ENCODE measurements at regions not wholly inside any gene's neighbourhood (a gene's known extent, or its start where the extent isn't known, plus 50 kb on each side); places are given as distances from the start of the nearest gene placed in this dataset.

- H3K4me3 ChIP-seq = no peak overlapping the region
- no peak overlapping the region for H2AFZ ChIP-seq (ENCODE audit: low read depth, low read length)
- FAIRE-seq (no peak), DNase-seq (ENCODE audit: extremely low read depth in 1 of 4, low spot score in 3 of 4) (no peak), ATAC-seq (no peak)
- peaks cover 9% of the 10 kb centered on the region for H4K20me1 ChIP-seq (replicated peaks; ENCODE audit: control insufficient read depth, insufficient read depth, low read length)
- H3K27me3 ChIP-seq (ENCODE audit: control insufficient read depth in 2 of 2, insufficient read depth in 2 of 2, low read length in 2 of 2) = peaks cover 67 to 80% of the 10 kb centered on the region in 2 experiments
- WGBS (ENCODE audit: insufficient coverage, low coverage, missing lambda C conversion rate) = 2% methylated on average over 6 of the region's 6 CpGs
- TF ChIP-seq MEF2A (IDR thresholded peaks at IDR 0.05; ENCODE audit: control insufficient read depth, low read depth, low read length) (no peak), LCOR (CRISPR knock-in tag; IDR thresholded peaks at IDR 0.05) (no peak), SIX5 (IDR thresholded peaks at IDR 0.05; ENCODE audit: borderline replicate concordance in 1 of 2, insufficient read depth in 1 of 2, low read depth in 1 of 2, low read length in 2 of 2) (no peak), FOXP4 (CRISPR knock-in tag; IDR thresholded peaks at IDR 0.05; ENCODE audit: borderline replicate concordance) (no peak), RBM17 (IDR thresholded peaks at IDR 0.05; ENCODE audit: borderline replicate concordance, low read depth, low read length) (no peak), MTF1 (CRISPR knock-in tag; IDR thresholded peaks at IDR 0.05; ENCODE audit: borderline replicate concordance) (no peak), COPS2 (conservative IDR thresholded peaks at IDR 0.05) (no peak), ZNF124 (CRISPR knock-in tag; IDR thresholded peaks at IDR 0.05) (no peak)
- TF ChIP-seq, protein P1, sequence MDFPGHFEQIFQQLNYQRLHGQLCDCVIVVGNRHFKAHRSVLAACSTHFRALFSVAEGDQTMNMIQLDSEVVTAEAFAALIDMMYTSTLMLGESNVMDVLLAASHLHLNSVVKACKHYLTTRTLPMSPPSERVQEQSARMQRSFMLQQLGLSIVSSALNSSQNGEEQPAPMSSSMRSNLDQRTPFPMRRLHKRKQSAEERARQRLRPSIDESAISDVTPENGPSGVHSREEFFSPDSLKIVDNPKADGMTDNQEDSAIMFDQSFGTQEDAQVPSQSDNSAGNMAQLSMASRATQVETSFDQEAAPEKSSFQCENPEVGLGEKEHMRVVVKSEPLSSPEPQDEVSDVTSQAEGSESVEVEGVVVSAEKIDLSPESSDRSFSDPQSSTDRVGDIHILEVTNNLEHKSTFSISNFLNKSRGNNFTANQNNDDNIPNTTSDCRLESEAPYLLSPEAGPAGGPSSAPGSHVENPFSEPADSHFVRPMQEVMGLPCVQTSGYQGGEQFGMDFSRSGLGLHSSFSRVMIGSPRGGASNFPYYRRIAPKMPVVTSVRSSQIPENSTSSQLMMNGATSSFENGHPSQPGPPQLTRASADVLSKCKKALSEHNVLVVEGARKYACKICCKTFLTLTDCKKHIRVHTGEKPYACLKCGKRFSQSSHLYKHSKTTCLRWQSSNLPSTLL (IDR thresholded peaks at IDR 0.05) = no peak
- no peaks in the 10 kb centered on the region for H3K36me3 ChIP-seq (ENCODE audit: control insufficient read depth, insufficient read depth, low read length)
- CTCF ChIA-PET (ENCODE audit: low intra/inter-chr PET ratio) = no interaction called here
- H3K9me1 ChIP-seq (ENCODE audit: control insufficient read depth, insufficient read depth, low read length) = no peaks in the 10 kb centered on the region
- no peak overlapping the region for H3K4me2 ChIP-seq (ENCODE audit: insufficient read depth, low read length)
- no peaks in the 10 kb centered on the region for H3K9me3 ChIP-seq (replicated peaks; ENCODE audit: control insufficient read depth, insufficient read depth, low read depth, low read length)
- no peak overlapping the region for H3K27ac ChIP-seq (ENCODE audit: extremely low read depth, low read depth, low read length)
- in situ Hi-C loops (cut with MboI) = no loop called here
- BruUV-seq (replicated peaks) = no TSS peak
- H3K9ac ChIP-seq (ENCODE audit: insufficient read depth in 1 of 2, low read depth in 2 of 2, low read length in 2 of 2) = no peak overlapping the region
- intact Hi-C loops (cut with micrococcal nuclease) = no loop called here
- H3K4me1 ChIP-seq (replicated peaks in 1 of 2; ENCODE audit: control insufficient read depth in 2 of 2, insufficient read depth in 2 of 2, low read length in 2 of 2) = no peaks in the 10 kb centered on the region
- H3K79me2 ChIP-seq (ENCODE audit: control insufficient read depth, insufficient read depth, low read length) = no peaks in the 10 kb centered on the region
- POLR2A ChIA-PET = interaction anchor here (0.7 to 1.2 kb wide), 2 partner anchors 26 to 27 kb away, joined by 3 to 4 read pairs; no protein-coding TSS in a partner anchor
Observed at GRCh38 chr6:168152980-168153379, 74.0 kb upstream of the FRMD1 start.
